Endothelial cell of umbilical vein (primary cell): ENCODE measurements at regions not wholly inside any gene's neighbourhood (a gene's known extent, or its start where the extent isn't known, plus 50 kb on each side); places are given as distances from the start of the nearest gene placed in this dataset.

Experiments
- BruUV-seq: library from RNA; stranded (reverse); fragments of 400-500 nt; replicated peaks from 2 replicates; lab custom pipeline; 2021; lab: Mats Ljungman, UMichigan
- CTCF ChIA-PET: fragments of 300-600, 350-600 bp; sonication (Branson Sonifier 250); formaldehyde crosslinking; loops from one replicate; lab custom pipeline; 2021; ENCODE audit warnings: antibody characterized with exemption, inconsistent platforms; lab: Charles Lee
- POLR2A ChIA-PET: fragments of 300-600, 350-600 bp; sonication (Branson Sonifier 250); formaldehyde crosslinking; loops from one replicate; lab custom pipeline; 2021; ENCODE audit warnings: antibody characterized with exemption, inconsistent platforms; lab: Charles Lee
- DNase-seq: peaks from one replicate; pipeline ENCODE4 v3.0.0-alpha.2; 2011; ENCODE audit warnings: low read depth, low spot score
- FAIRE-seq: peaks from 2 replicates; lab custom pipeline; 2011; peaks lifted over from hg19 to GRCh38; lab: Jason Lieb, UNC
- H2AFZ ChIP-seq: 2 replicates; pipeline ENCODE4 v1.6.0; 2012; ENCODE audit warnings: low read depth, low read length, control low read depth, inconsistent platforms
- H3K27ac ChIP-seq: 2 replicates; pipeline ENCODE4 v1.5.1; 2011; ENCODE audit warnings: low read depth, mild to moderate bottlenecking, control low read depth, low read length, moderate library complexity; ENCODE audit not compliant: insufficient read depth
- H3K27me3 ChIP-seq, 2 experiments: 2 replicates each; pipeline versions ENCODE4 v1.6.0 to v1.6.1; 2011; ENCODE audit warnings: low read length in 2 of 2, mixed read lengths in 1 of 2; ENCODE audit not compliant: control insufficient read depth in 2 of 2, insufficient read depth in 2 of 2
- H3K36me3 ChIP-seq, 2 experiments: 2 replicates in 1 of 2; 3 replicates in 1 of 2; pipeline ENCODE4 v1.5.1; 2011; ENCODE audit warnings: low read length in 2 of 2, mild to moderate bottlenecking in 1 of 2, moderate library complexity in 1 of 2; ENCODE audit not compliant: control insufficient read depth in 2 of 2, insufficient read depth in 2 of 2; ENCODE audit errors: extremely low read depth in 1 of 2
- H3K4me1 ChIP-seq: 3 replicates; pipeline ENCODE4 v1.5.1; 2011; ENCODE audit warnings: mild to moderate bottlenecking, low read length; ENCODE audit not compliant: control insufficient read depth, insufficient read depth; ENCODE audit errors: extremely low read depth
- H3K4me2 ChIP-seq: 2 replicates; pipeline ENCODE4 v1.6.1; 2011; ENCODE audit warnings: low read length, control low read depth, mixed read lengths; ENCODE audit not compliant: insufficient read depth
- H3K4me3 ChIP-seq, 3 experiments: fragments of 200-600 bp in 1 of 3; sonication (generic), shearing (Covaris generic) in 1 of 3; replicated peaks in 1 of 3; 2 replicates each; pipeline ENCODE4 v1.5.1; 2011 to 2016; ENCODE audit warnings: control low read depth in 3 of 3, low read length in 3 of 3, mild to moderate bottlenecking in 2 of 3, inconsistent platforms in 1 of 3, low read depth in 1 of 3, moderate library complexity in 1 of 3; ENCODE audit not compliant: insufficient read depth in 1 of 3
- H3K79me2 ChIP-seq: 2 replicates; pipeline ENCODE4 v1.6.0; 2012; ENCODE audit warnings: low read length, inconsistent platforms; ENCODE audit not compliant: control insufficient read depth, insufficient read depth
- H3K9ac ChIP-seq: replicated peaks from 2 replicates; pipeline ENCODE3; 2011; ENCODE audit warnings: low read length, control low read depth; ENCODE audit not compliant: insufficient read depth; ENCODE audit errors: extremely low read depth
- H3K9me1 ChIP-seq: replicated peaks from 3 replicates; pipeline ENCODE4 v1.6.0; 2011; ENCODE audit warnings: mild to moderate bottlenecking, low read length; ENCODE audit not compliant: control insufficient read depth, insufficient read depth; ENCODE audit errors: extremely low read depth
- H3K9me3 ChIP-seq: replicated peaks from 2 replicates; pipeline ENCODE4 v1.5.1; 2012; ENCODE audit warnings: low read length, inconsistent platforms; ENCODE audit not compliant: control insufficient read depth, insufficient read depth
- H4K20me1 ChIP-seq: replicated peaks from 2 replicates; pipeline ENCODE3; 2011; ENCODE audit warnings: mild to moderate bottlenecking, low read length; ENCODE audit not compliant: control insufficient read depth, insufficient read depth; ENCODE audit errors: extremely low read depth
- EZH2 ChIP-seq: IDR thresholded peaks from 2 replicates; pipeline ENCODE4 v1.6.1; 2012; ENCODE audit warnings: borderline replicate concordance, low read depth, mild to moderate bottlenecking, moderate library complexity, low read length, inconsistent platforms; ENCODE audit not compliant: severe bottlenecking
- FOS ChIP-seq: IDR thresholded peaks from 2 replicates; pipeline ENCODE4 v1.6.1; 2011; ENCODE audit warnings: mild to moderate bottlenecking, low read length, moderate library complexity, borderline replicate concordance; ENCODE audit not compliant: insufficient read depth
- GATA2 ChIP-seq: IDR thresholded peaks from 2 replicates; pipeline ENCODE4 v1.7.0; 2011; ENCODE audit warnings: low read depth, mild to moderate bottlenecking, moderate library complexity, mixed read lengths, low read length; ENCODE audit not compliant: insufficient read length, insufficient read depth
- POLR2A ChIP-seq: IDR thresholded peaks from 2 replicates; pipeline ENCODE4 v1.6.1; 2012; ENCODE audit warnings: low read depth, mild to moderate bottlenecking, control low read depth, low read length
- POLR2AphosphoS5 ChIP-seq: IDR thresholded peaks from 2 replicates; pipeline ENCODE4 v1.6.1; 2012; ENCODE audit warnings: low read depth, mild to moderate bottlenecking, control low read depth, low read length, moderate library complexity; ENCODE audit not compliant: insufficient read depth
- dilution Hi-C: fragments of 300-500 bp; cut with MboI; formaldehyde crosslinking; loops from one replicate; pipeline ENCODE4 v1.15.0; 2019; ENCODE audit warnings: low sequenced_read_pairs; ENCODE audit not compliant: extremely low pct_ligation_motif_present
- intact Hi-C: fragments of 100-400 bp; cut with micrococcal nuclease; formaldehyde crosslinking; loops from one replicate; pipeline ENCODE4 v1.10.0; 2022
- TF ChIP-seq, protein P1 (sequence below): IDR thresholded peaks from 2 replicates; pipeline ENCODE4 v1.6.1; 2011; ENCODE audit not compliant: insufficient read depth, insufficient read length
- TF ChIP-seq, protein P2 (sequence below), 2 donors: IDR thresholded peaks; 1 replicate in 1 of 2; 2 replicates in 1 of 2; pipeline ENCODE4 v1.5.1; 2011; ENCODE audit warnings: low read length in 2 of 2, mild to moderate bottlenecking in 2 of 2, moderate library complexity in 2 of 2, control low read depth in 1 of 2, inconsistent platforms in 1 of 2, low read depth in 1 of 2; ENCODE audit not compliant: insufficient read depth in 1 of 2; ENCODE audit errors: extremely low read depth in 1 of 2

DNA sequence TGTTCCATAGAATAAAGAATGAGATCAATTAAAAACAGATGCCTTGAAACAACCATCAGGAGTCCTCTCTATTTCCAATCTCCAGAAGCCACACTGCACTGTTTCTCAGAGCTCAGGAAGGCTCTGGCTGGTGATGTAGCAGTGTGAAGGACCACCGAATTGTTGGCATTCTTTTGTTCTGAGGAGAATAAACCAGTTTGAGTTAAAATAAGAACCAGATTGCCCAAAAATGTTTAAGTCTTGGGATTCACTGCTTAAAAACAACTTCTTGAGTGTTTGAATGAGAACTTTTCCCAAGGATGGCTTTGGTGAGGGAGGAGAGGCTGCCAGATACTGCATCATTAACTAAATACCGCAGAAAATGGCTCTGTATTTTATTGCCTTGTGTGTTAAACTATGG lies 341.2 kb downstream of the C12orf75 start:
- Histone ChIP-seq H3K4me2 (no peak overlapping the region), H3K27ac (no peak overlapping the region), H3K27me3 (no peaks in the 10 kb centered on the region), H4K20me1 (no peaks in the 10 kb centered on the region), H2AFZ (no peak overlapping the region), H3K9ac (no peak overlapping the region), H3K36me3 (no peaks in the 10 kb centered on the region), H3K4me3 (no peak overlapping the region), H3K4me1 (peaks cover 2% of the 10 kb centered on the region), H3K9me1 (no peaks in the 10 kb centered on the region), H3K9me3 (no peaks in the 10 kb centered on the region), H3K79me2 (no peaks in the 10 kb centered on the region)
- DNase-seq (no peak), FAIRE-seq (no peak)
- dilution Hi-C loops (no loop called here), intact Hi-C loops (no loop called here)
- TF ChIP-seq POLR2A (no peak), EZH2 (no peak), FOS (no peak), POLR2AphosphoS5 (no peak), GATA2 (no peak)
- TF ChIP-seq, protein P1, sequence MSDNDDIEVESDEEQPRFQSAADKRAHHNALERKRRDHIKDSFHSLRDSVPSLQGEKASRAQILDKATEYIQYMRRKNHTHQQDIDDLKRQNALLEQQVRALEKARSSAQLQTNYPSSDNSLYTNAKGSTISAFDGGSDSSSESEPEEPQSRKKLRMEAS: no peak
- TF ChIP-seq, protein P2, sequence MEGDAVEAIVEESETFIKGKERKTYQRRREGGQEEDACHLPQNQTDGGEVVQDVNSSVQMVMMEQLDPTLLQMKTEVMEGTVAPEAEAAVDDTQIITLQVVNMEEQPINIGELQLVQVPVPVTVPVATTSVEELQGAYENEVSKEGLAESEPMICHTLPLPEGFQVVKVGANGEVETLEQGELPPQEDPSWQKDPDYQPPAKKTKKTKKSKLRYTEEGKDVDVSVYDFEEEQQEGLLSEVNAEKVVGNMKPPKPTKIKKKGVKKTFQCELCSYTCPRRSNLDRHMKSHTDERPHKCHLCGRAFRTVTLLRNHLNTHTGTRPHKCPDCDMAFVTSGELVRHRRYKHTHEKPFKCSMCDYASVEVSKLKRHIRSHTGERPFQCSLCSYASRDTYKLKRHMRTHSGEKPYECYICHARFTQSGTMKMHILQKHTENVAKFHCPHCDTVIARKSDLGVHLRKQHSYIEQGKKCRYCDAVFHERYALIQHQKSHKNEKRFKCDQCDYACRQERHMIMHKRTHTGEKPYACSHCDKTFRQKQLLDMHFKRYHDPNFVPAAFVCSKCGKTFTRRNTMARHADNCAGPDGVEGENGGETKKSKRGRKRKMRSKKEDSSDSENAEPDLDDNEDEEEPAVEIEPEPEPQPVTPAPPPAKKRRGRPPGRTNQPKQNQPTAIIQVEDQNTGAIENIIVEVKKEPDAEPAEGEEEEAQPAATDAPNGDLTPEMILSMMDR (IDR thresholded peaks at IDR 0.05; ENCODE audit: extremely low read depth in 1 of 2, insufficient read depth in 1 of 2, low read depth in 1 of 2, low read length in 2 of 2): no peak
- CTCF ChIA-PET: no interaction called here
- BruUV-seq: no TSS peak
- POLR2A ChIA-PET: no interaction called here
